T follicular helper cell (primary cell): ENCODE measurements at regions not wholly inside any gene's neighbourhood (a gene's known extent, or its start where the extent isn't known, plus 50 kb on each side); places are given as distances from the start of the nearest gene placed in this dataset.

Source experiments
- DNase-seq: peaks from one replicate; pipeline ENCODE4 v3.0.0-alpha.2; 2020; ENCODE audit warnings: low read depth

- DNase-seq: no peak
These were observed 136.0 kb upstream of the FAM20C start for GRCh38 chr7:56291-56913.

GRCh38 chr7:57071-57470 lies 135.3 kb upstream of the FAM20C start:
- DNase-seq: no peak

DNA sequence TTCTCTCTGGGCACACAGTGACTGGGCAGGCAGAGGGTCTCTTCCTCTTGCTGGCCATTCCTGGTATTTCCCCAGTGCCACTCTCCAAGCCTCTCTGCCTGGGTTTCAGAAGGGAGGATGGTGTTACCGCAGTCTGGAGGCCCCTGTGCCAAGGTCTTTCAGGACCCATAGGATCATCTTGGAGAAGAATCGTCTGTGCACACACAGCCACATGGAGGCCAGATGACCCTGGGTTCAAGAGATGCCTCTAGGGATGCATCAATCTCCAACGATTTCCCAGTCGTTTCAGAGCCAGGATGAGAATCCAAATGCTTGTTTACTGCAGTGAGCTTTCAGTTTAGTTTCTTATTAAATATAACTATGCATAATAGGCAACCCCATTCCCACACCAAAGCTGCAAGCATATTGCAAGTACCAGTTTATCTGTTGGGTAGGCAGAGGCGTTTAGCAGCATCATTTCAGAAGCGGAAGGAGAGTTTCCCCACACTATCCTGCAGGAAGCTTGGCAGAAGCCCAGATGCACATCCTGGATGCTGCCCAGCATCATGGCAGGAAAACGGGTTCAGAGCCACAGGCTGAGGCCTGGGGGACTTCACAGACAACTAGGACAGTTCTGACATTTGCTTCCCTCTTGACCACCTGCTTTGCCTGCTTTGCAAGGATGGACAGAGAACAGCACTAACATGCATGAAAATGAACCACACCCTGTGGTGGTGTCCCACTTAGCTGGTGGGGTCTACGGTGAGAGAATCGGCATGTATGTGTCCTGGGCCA lies 134.7 kb upstream of the FAM20C start:
- no peak for DNase-seq

- DNase-seq: no peak
These were observed 134.1 kb upstream of the FAM20C start for GRCh38 chr7:58316-58715.

- no peak for DNase-seq
These were observed 133.0 kb upstream of the FAM20C start for GRCh38 chr7:59079-60016.

DNA sequence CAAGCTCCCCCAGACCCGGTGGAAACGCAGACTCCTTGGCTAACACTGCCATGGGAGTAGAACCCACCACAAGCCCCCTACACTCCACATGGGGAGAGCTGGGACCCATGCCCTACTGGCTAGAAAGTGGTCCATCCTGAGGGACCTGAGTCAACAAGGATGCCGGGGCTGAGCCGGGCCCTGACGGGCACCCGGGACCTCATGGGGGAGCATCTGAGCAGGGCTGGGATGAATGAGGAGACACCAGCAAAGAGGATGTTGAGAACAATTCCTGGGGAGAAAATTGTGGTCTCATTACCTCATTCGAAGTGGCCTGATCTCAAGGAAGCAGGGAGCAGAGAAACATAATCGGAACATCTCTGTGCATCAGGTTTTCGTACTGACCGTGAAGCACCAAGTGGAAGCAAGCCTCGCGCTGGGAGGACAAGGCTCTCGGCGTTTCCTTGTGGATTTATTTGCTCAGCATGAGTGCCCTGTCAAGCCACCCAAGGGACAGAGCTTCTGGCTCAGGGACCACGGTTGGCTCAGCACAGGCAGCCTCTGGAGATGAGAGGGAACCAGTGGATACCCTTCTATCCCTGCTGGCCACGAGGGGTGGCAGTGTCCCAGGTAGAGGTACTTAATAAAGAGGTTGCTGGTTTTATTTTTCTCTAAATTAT lies 132.2 kb upstream of the FAM20C start:
- no peak for DNase-seq

GRCh38 chr7:60706-61105 lies 131.7 kb upstream of the FAM20C start:
- DNase-seq: no peak

DNA sequence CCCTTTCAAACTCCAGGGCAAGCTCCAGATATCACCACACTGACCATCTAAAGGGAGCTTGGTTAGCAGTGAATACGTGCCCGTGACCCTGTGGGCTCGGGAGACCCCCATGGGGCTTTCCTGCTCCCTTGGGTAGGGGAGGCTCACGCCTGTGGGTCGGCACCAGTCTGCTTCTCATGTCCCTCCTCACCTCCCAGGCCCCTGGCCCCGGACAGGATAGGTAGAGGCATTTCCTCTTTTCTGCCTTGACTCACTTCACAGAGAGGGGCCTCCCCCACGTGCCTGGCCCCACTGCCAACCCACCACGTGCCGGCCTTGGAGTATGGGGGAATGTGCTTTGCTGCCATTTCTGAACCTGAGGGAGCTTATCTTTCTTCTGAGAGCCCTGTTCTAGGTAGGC lies 131.3 kb upstream of the FAM20C start:
- no peak for DNase-seq

- no peak for DNase-seq
These were observed 130.6 kb upstream of the FAM20C start for GRCh38 chr7:61576-62360.

DNA sequence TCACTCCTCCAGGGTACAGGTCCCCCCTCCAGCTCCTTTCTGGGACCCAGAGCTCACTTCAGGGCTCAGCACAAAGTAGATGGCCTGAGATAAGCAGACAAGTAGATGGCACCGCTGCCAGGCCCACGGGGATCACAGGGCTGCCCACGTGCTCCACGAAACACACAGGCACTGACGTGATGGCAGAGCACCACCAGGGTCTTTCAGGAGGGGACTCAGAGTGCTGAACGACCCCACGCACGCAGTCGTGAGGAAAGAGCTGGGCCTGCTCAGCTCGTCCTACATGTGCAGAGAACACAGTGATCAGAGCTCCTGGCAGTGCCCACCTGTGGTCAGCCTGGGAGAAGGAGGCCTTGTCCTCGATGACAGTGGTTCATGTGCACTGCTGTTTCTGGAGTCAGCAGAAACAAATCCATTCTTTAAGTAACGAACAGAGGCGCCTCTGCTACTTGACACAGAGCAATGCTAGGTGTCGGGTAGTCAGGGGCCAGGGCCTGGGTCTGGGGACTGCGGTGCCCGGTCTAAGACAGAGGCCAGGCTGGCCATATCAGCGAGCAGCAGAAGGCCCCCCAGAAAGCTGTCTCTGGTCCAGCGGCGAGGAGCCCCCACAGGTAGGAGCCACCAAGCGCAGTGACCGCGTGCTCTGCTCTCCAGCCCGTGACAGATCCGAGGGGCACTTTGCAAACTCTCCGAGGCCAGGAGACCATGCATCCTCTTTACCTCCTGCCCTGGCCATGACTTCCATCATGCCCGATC lies 129.8 kb upstream of the FAM20C start:
- no peak for DNase-seq

DNA sequence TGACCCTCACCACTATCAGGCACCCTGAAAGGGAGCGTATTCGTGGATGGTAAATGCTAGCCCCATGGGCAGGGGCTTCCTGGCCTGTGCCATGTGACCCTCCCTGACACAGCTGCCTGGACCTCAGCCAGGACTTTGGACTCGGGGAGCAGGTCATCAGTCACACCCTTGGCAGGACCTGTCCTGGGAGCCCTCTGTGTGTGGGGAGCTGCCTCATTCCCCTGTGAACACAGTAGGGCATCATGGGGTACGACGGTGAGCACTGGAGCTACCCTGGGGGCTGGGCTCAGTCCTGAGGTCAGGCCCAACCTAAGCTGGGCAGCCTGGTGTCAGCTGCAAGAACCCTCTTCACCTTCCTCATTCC lies 129.3 kb upstream of the FAM20C start:
- DNase-seq: no peak

- no peak for DNase-seq
These were observed 128.8 kb upstream of the FAM20C start for GRCh38 chr7:63521-64021.

DNA sequence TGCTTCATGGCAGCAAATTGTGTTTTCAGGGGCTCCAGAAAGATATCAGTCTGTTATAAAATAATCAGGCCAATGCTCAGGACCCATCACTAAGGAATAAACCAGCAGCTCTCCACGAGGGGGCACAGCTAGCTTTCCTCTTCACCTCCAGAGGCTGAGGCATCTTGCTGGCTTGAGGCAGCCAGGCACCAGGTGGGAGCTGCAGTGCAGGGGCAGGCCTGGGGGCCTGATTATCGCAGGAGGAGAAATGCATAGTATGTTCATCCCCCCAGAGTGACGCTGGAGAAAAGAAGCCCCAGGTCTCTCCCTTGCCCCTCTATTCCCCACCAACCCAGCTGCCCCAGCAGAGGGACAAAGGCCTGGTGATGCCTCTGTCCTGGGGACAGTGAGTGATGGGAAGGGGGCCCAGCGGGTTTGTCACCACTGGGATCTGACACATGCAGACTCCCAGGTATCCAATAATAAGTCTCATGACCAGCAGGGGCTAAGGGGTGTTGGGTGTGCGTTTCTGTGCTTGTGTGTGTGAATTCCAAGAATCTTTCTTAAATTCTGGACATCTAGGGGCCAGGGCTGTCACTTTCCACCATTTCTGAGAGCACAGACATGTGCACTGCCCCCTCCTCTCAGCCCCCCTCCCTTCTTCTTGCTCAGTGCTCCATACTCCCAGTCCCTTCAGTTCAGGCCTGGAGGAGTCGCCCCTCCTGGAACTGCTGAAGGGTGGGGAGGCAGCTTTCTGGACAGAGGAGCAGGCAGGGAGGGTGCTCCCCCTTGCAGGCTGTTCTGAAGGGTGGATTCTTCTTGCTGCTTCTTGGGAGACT lies 128.1 kb upstream of the FAM20C start:
- no peak for DNase-seq

- no peak for DNase-seq
These were observed 127.4 kb upstream of the FAM20C start for GRCh38 chr7:64916-65341.

DNA sequence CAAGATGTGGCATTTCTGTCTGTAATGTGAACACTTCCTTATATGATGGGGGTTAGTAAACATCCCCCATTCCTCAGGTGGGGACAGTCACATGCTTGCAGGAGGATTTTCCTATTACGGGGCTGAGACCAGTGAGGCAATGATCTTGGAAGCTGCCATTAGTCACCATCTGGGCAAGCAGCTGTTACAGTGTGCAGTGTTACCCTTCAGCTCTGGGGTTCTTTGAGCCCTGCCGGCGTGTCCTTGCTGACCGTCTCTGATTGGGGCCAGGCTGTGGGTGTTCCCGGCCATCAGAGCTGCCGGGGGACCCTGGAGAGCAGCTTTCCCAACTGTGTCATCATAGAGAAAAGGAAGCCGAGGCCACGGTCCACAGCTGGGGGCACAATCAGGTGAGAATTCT lies 126.8 kb upstream of the FAM20C start:
- DNase-seq: no peak

- DNase-seq: no peak
These were observed 126.1 kb upstream of the FAM20C start for GRCh38 chr7:66296-66695.

GRCh38 chr7:66741-67140 lies 125.6 kb upstream of the FAM20C start:
- DNase-seq: no peak

DNA sequence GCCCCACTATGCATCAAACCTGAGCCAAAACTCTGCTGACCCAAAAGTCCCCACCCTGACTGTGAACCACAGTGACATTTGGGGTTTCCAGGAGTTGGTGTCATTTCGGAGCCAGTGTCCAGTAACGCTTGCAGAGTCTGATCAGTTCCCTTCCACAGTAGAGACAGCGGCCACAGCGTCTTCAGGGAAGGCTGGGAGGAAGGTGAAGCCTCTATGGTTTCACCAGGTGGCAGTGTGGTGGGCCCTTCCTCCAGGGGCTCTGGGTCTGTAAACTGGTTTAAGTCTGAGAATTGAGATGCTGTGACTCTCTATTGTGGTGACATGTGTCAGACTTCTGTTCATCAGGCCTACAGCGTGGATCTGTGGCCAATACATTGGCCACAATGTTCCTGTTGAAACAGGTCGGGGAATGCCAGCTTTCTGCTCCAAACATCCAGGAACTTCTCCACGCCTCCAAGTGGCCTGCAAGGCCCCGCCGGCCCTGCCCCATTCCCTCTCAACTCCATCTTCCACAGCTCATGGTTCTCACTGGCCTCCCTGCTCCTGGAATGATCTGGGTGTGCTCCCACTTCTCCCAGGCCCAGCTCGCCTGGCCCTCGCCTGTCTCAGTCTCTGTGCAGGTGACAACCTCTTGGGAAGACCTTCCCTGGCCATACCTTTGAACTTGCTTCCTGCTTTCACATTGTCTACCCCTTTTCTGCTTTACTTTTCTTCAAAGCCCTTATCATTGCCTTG lies 124.5 kb upstream of the FAM20C start:
- no peak for DNase-seq

DNA sequence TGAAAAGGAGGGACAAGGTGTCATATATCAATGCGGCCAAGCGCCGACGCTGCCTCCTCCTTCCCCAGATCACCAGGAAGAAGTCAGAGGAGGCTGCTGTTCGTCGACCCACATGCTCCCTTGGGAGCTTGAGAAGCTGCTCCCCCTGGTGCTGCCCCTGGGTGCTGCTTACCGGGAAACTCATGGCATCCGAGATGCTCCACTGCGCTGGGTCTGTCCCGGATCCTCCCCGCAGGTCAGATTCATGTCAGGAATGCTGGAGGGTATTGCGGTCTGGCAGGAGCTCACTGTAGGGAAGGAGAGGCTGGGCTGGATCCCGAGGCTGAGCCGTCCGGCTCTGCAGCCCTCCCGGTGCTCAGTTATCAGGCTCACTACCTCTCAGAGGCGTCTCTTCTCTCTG lies 123.7 kb upstream of the FAM20C start:
- DNase-seq: no peak
